H9 (cell line): ENCODE measurements at regions not wholly inside any gene's neighbourhood (a gene's known extent, or its start where the extent isn't known, plus 50 kb on each side); places are given as distances from the start of the nearest gene placed in this dataset.

ENCODE experiments used
- DNase-seq: peaks from one replicate; pipeline ENCODE4 v3.0.0-alpha.2; 2017
- H2AFZ ChIP-seq: one replicate; pipeline ENCODE4 v1.6.1; 2013; ENCODE audit warnings: mild to moderate bottlenecking, low read length, control low read depth, moderate library complexity
- H2AK5ac ChIP-seq: 2 replicates; pipeline ENCODE4 v1.6.1; 2013; ENCODE audit warnings: low read length, control low read depth, mixed read lengths; ENCODE audit not compliant: insufficient read length
- H2BK120ac ChIP-seq: one replicate; pipeline ENCODE4 v1.6.1; 2013; ENCODE audit warnings: low read depth, mild to moderate bottlenecking, low read length, control low read depth, inconsistent platforms; ENCODE audit not compliant: poor library complexity, severe bottlenecking
- H2BK12ac ChIP-seq: 2 replicates; pipeline ENCODE4 v1.6.1; 2013; ENCODE audit warnings: low read length, control low read depth, mixed read lengths, low read depth; ENCODE audit not compliant: insufficient read length
- H2BK15ac ChIP-seq: 2 replicates; pipeline ENCODE4 v1.6.1; 2013; ENCODE audit warnings: low read depth, low read length, control low read depth
- H2BK20ac ChIP-seq: one replicate; pipeline ENCODE4 v1.6.1; 2013; ENCODE audit warnings: low read depth, mild to moderate bottlenecking, low read length, control low read depth, inconsistent platforms; ENCODE audit not compliant: poor library complexity, severe bottlenecking
- H2BK5ac ChIP-seq: 2 replicates; pipeline ENCODE4 v1.6.1; 2013; ENCODE audit warnings: low read length, control low read depth, mixed read lengths; ENCODE audit not compliant: insufficient read length
- H3K14ac ChIP-seq: 2 replicates; pipeline ENCODE4 v1.6.1; 2013; ENCODE audit warnings: low read length, control low read depth; ENCODE audit not compliant: insufficient read depth
- H3K18ac ChIP-seq: 2 replicates; pipeline ENCODE4 v1.6.1; 2013; ENCODE audit warnings: low read depth, mild to moderate bottlenecking, mixed read lengths, low read length, control low read depth; ENCODE audit not compliant: insufficient read length
- H3K23ac ChIP-seq: 2 replicates; pipeline ENCODE4 v1.6.1; 2013; ENCODE audit warnings: low read length, control low read depth, mixed read lengths, low read depth; ENCODE audit not compliant: insufficient read length
- H3K23me2 ChIP-seq: 2 replicates; pipeline ENCODE4 v1.6.1; 2013; ENCODE audit warnings: low read depth, mild to moderate bottlenecking, mixed read lengths, low read length, control low read depth; ENCODE audit not compliant: insufficient read length, poor library complexity, severe bottlenecking
- H3K27ac ChIP-seq: 2 replicates; pipeline ENCODE4 v1.5.1; 2013; ENCODE audit warnings: low read length, control low read depth, mixed read lengths, low read depth; ENCODE audit not compliant: insufficient read length
- H3K27me3 ChIP-seq: 2 replicates; pipeline ENCODE4 v1.6.1; 2013; ENCODE audit warnings: low read length, control low read depth, inconsistent platforms; ENCODE audit not compliant: insufficient read depth
- H3K4ac ChIP-seq: 2 replicates; pipeline ENCODE4 v1.6.1; 2013; ENCODE audit warnings: low read depth, mild to moderate bottlenecking, control low read depth, inconsistent platforms, low read length, moderate library complexity
- H3K4me1 ChIP-seq: 2 replicates; pipeline ENCODE4 v1.6.1; 2013; ENCODE audit warnings: low read length, control low read depth, inconsistent platforms; ENCODE audit not compliant: insufficient read depth
- H3K4me2 ChIP-seq: 2 replicates; pipeline ENCODE4 v1.6.1; 2013; ENCODE audit warnings: low read length, control low read depth, mixed read lengths; ENCODE audit not compliant: insufficient read length, insufficient read depth
- H3K56ac ChIP-seq: 2 replicates; pipeline ENCODE4 v1.6.1; 2013; ENCODE audit warnings: low read depth, mild to moderate bottlenecking, mixed read lengths, low read length, control low read depth; ENCODE audit not compliant: insufficient read length
- H3K79me1 ChIP-seq: 2 replicates; pipeline ENCODE4 v1.6.1; 2013; ENCODE audit warnings: low read depth, mild to moderate bottlenecking, moderate library complexity, low read length, control low read depth, inconsistent platforms; ENCODE audit not compliant: insufficient read depth, poor library complexity, severe bottlenecking
- H3K79me2 ChIP-seq: 2 replicates; pipeline ENCODE4 v1.6.1; 2013; ENCODE audit warnings: low read length, control low read depth, inconsistent platforms; ENCODE audit not compliant: insufficient read depth
- H3K9ac ChIP-seq: 2 replicates; pipeline ENCODE4 v1.6.1; 2013; ENCODE audit warnings: low read length, control low read depth, mixed read lengths; ENCODE audit not compliant: insufficient read length; ENCODE audit errors: extremely low read depth
- H3K9me3 ChIP-seq: one replicate; pipeline ENCODE4 v1.6.1; 2013; ENCODE audit warnings: low read depth, low read length, inconsistent platforms; ENCODE audit not compliant: control insufficient read depth
- H3T11ph ChIP-seq: one replicate; pipeline ENCODE4 v1.6.1; 2013; ENCODE audit warnings: mild to moderate bottlenecking, low read length, control low read depth, inconsistent platforms
- H4K20me1 ChIP-seq: one replicate; pipeline ENCODE4 v1.6.1; 2013; ENCODE audit not compliant: control insufficient read depth, insufficient read length, insufficient read depth
- H4K5ac ChIP-seq: 2 replicates; pipeline ENCODE4 v1.6.1; 2013; ENCODE audit warnings: low read depth, mild to moderate bottlenecking, mixed read lengths, low read length, control low read depth; ENCODE audit not compliant: insufficient read length
- H4K8ac ChIP-seq: replicated peaks from 2 replicates; pipeline ENCODE4 v1.6.1; 2013; ENCODE audit warnings: low read length, control low read depth, mixed read lengths, low read depth; ENCODE audit not compliant: insufficient read length
- H4K91ac ChIP-seq: 2 replicates; pipeline ENCODE4 v1.6.1; 2013; ENCODE audit warnings: low read depth, mild to moderate bottlenecking, moderate library complexity, mixed read lengths, low read length, control low read depth; ENCODE audit not compliant: insufficient read length
- H3K27ac Mint-ChIP-seq, 3 experiments: 2 replicates in 2 of 3; 3 replicates in 1 of 3; pipeline ENCODE4 v1.8.0; 2020 to 2021; ENCODE audit warnings: mixed read lengths in 3 of 3, mild to moderate bottlenecking in 1 of 3, moderate library complexity in 1 of 3
- H3K27me3 Mint-ChIP-seq: 2 replicates; pipeline ENCODE4 v1.8.0; 2021; ENCODE audit warnings: low read depth, mild to moderate bottlenecking, moderate library complexity, mixed read lengths
- H3K36me3 Mint-ChIP-seq, 3 experiments: 2 replicates in 2 of 3; 3 replicates in 1 of 3; pipeline ENCODE4 v1.8.0; 2020 to 2021; ENCODE audit warnings: low read depth in 3 of 3, mixed read lengths in 3 of 3; ENCODE audit not compliant: insufficient read depth in 1 of 3
- H3K4me1 Mint-ChIP-seq, 2 experiments: 2 replicates each; pipeline ENCODE4 v1.8.0; 2020; ENCODE audit warnings: mixed read lengths in 2 of 2
- H3K4me3 Mint-ChIP-seq, 2 experiments: 2 replicates in 1 of 2; 3 replicates in 1 of 2; pipeline ENCODE4 v1.8.0; 2020 to 2021; ENCODE audit warnings: mild to moderate bottlenecking in 2 of 2, mixed read lengths in 2 of 2, moderate library complexity in 1 of 2
- H3K9me3 Mint-ChIP-seq, 2 experiments: 2 replicates in 1 of 2; 3 replicates in 1 of 2; pipeline ENCODE4 v1.8.0; 2020; ENCODE audit warnings: mild to moderate bottlenecking in 2 of 2, mixed read lengths in 2 of 2, moderate library complexity in 1 of 2
- WGBS: extraction: QIAGEN DNeasy Blood & Tissue Kit; methylation state at CpG from one replicate; pipeline ENCODE4 v1.1.7; 2013; ENCODE audit warnings: missing lambda C conversion rate, low lambda C conversion rate, mixed read lengths; ENCODE audit not compliant: insufficient read length; ENCODE audit errors: extremely low coverage; 5-methylcytosine and 5-hydroxymethylcytosine counted together
- TF ChIP-seq, protein P1 (sequence below): fragments of 200-600 bp; sonication (generic); conservative IDR thresholded peaks from 3 replicates; pipeline ENCODE4 v1.8.0; 2021; ENCODE audit warnings: antibody characterized with exemption, mild to moderate bottlenecking

DNA sequence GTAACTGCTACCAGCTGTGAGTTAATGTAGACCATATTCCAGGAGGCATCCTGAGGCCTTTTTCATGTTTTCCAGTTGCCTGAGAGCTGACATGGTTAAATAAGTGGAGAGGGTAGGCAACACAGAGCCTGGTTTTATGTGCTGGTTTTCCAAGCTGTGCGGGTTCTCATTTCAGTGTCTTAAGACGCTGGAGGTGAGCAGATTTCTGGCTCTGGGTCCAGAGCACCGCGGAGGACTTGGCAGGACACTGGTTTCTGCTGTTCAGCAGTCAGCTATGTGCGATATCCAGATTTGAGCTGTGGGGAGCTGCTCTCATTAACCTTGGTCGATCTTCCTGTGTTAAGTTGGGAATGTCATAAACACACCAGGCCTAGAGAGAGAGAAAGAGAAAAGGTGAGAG is 680.8 kb downstream of the BCL11B start:
- H3K14ac ChIP-seq: no peak overlapping the region
- H3K23ac ChIP-seq: no peak overlapping the region
- H3K9me3 ChIP-seq: no peaks in the 10 kb centered on the region
- H3K4ac ChIP-seq: no peak overlapping the region
- H3K4me3 Mint-ChIP-seq: no peak overlapping the region
- H3K79me1 ChIP-seq: no peaks in the 10 kb centered on the region
- no peak overlapping the region for H3K56ac ChIP-seq
- no peak overlapping the region for H3K27ac Mint-ChIP-seq
- no peak overlapping the region for H2BK5ac ChIP-seq
- no peak overlapping the region for H2BK120ac ChIP-seq
- peaks cover 1% of the 10 kb centered on the region in 2 experiments; a peak in 3 of 4 replicates for H3K4me1 Mint-ChIP-seq
- no peak for DNase-seq
- no peaks in the 10 kb centered on the region for H3K27me3 Mint-ChIP-seq
- H3K18ac ChIP-seq: no peak overlapping the region
- no peak overlapping the region for H3K9ac ChIP-seq
- no peak overlapping the region for H3K4me2 ChIP-seq
- no peaks in the 10 kb centered on the region for H3K4me1 ChIP-seq
- no peak overlapping the region for H2BK20ac ChIP-seq
- no peak overlapping the region for H4K91ac ChIP-seq
- H2AK5ac ChIP-seq: no peak overlapping the region
- no peak overlapping the region for H2BK15ac ChIP-seq
- H2BK12ac ChIP-seq: no peak overlapping the region
- H4K20me1 ChIP-seq: no peaks in the 10 kb centered on the region
- peaks cover 0 to 5% of the 10 kb centered on the region in 2 experiments; a peak in 3 of 5 replicates for H3K9me3 Mint-ChIP-seq
- H3K23me2 ChIP-seq: no peaks in the 10 kb centered on the region
- H3K36me3 Mint-ChIP-seq: no peaks in the 10 kb centered on the region; a peak in 1 of 7 replicates
- no CpG with 5 or more reads among the region's 6 CpGs for WGBS
- no peak overlapping the region for H3K27ac ChIP-seq
- H3K79me2 ChIP-seq: no peaks in the 10 kb centered on the region
- no peak overlapping the region for H3T11ph ChIP-seq
- H4K8ac ChIP-seq: no peak overlapping the region
- TF ChIP-seq, protein P1, sequence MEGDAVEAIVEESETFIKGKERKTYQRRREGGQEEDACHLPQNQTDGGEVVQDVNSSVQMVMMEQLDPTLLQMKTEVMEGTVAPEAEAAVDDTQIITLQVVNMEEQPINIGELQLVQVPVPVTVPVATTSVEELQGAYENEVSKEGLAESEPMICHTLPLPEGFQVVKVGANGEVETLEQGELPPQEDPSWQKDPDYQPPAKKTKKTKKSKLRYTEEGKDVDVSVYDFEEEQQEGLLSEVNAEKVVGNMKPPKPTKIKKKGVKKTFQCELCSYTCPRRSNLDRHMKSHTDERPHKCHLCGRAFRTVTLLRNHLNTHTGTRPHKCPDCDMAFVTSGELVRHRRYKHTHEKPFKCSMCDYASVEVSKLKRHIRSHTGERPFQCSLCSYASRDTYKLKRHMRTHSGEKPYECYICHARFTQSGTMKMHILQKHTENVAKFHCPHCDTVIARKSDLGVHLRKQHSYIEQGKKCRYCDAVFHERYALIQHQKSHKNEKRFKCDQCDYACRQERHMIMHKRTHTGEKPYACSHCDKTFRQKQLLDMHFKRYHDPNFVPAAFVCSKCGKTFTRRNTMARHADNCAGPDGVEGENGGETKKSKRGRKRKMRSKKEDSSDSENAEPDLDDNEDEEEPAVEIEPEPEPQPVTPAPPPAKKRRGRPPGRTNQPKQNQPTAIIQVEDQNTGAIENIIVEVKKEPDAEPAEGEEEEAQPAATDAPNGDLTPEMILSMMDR: no peak
- no peak overlapping the region for H2AFZ ChIP-seq
- H4K5ac ChIP-seq: no peak overlapping the region
- no peaks in the 10 kb centered on the region for H3K27me3 ChIP-seq
